HAP-1 (cell line): ENCODE measurements at regions not wholly inside any gene's neighbourhood (a gene's known extent, or its start where the extent isn't known, plus 50 kb on each side); places are given as distances from the start of the nearest gene placed in this dataset.

Experiments used
- DNase-seq, 2 experiments: peaks; one replicate each; pipeline ENCODE4 v3.0.0-alpha.2; 2016 to 2020; ENCODE audit warnings: low spot score in 2 of 2
- H3K27me3 ChIP-seq: fragments of 250-450 bp; sonication (Bioruptor Pico); 2 replicates; pipeline ENCODE4 v1.5.1; 2020; ENCODE audit warnings: low read depth, mild to moderate bottlenecking, moderate library complexity
- H3K36me3 ChIP-seq: fragments of 250-450 bp; sonication (Bioruptor Pico); replicated peaks from 2 replicates; pipeline ENCODE4 v1.5.1; 2020; ENCODE audit warnings: mild to moderate bottlenecking
- H3K4me1 ChIP-seq: fragments of 250-450 bp; sonication (Bioruptor Pico); 2 replicates; pipeline ENCODE4 v1.5.1; 2020; ENCODE audit warnings: mild to moderate bottlenecking
- H3K4me3 ChIP-seq: fragments of 250-450 bp; sonication (Bioruptor Pico); 2 replicates; pipeline ENCODE4 v1.5.1; 2020; ENCODE audit warnings: mild to moderate bottlenecking, moderate library complexity
- H3K9me3 ChIP-seq: fragments of 250-450 bp; sonication (Bioruptor Pico); 2 replicates; pipeline ENCODE4 v1.5.1; 2020; ENCODE audit warnings: mild to moderate bottlenecking, moderate library complexity
- in situ Hi-C: fragments of 300-500 bp; cut with MboI; formaldehyde crosslinking; loops from 3 replicates; pipeline ENCODE4 v1.14.3; 2020; ENCODE audit warnings: low sequenced_read_pairs, inconsistent platforms, mixed read lengths

- no peaks in the 10 kb centered on the region for H3K36me3 ChIP-seq
- in situ Hi-C loops, result no loop called here
- H3K9me3 ChIP-seq, result no peaks in the 10 kb centered on the region
- no peaks in the 10 kb centered on the region for H3K4me1 ChIP-seq
- no peak for DNase-seq
- no peak overlapping the region for H3K4me3 ChIP-seq
- H3K27me3 ChIP-seq, result no peaks in the 10 kb centered on the region
Measured at GRCh38 chr16:64426131-64426666, 695.7 kb downstream of the CDH11 start.

- Histone ChIP-seq H3K9me3 (no peaks in the 10 kb centered on the region), H3K36me3 (no peaks in the 10 kb centered on the region), H3K4me3 (no peak overlapping the region), H3K4me1 (no peaks in the 10 kb centered on the region), H3K27me3 (no peaks in the 10 kb centered on the region)
- in situ Hi-C loops, result no loop called here
- DNase-seq, result no peak
Measured at GRCh38 chr16:64425381-64425780, 696.5 kb downstream of the CDH11 start.

- Histone ChIP-seq H3K27me3 (no peaks in the 10 kb centered on the region), H3K4me1 (no peaks in the 10 kb centered on the region)
- in situ Hi-C loops, result no loop called here
Measured at GRCh38 chr16:64422259-64422658, 699.6 kb downstream of the CDH11 start.

GRCh38 chr16:64421515-64421914, 700.3 kb downstream of the CDH11 start:
- Histone ChIP-seq H3K9me3 (no peaks in the 10 kb centered on the region), H3K27me3 (no peaks in the 10 kb centered on the region), H3K4me1 (no peaks in the 10 kb centered on the region), H3K36me3 (no peaks in the 10 kb centered on the region), H3K4me3 (no peak overlapping the region)
- in situ Hi-C loops, result no loop called here
- no peak for DNase-seq

More at GRCh38 chr16:64422259-64422658, 699.6 kb downstream of the CDH11 start:
- H3K9me3 ChIP-seq, result no peaks in the 10 kb centered on the region
- no peak for DNase-seq
- H3K36me3 ChIP-seq, result no peaks in the 10 kb centered on the region
- no peak overlapping the region for H3K4me3 ChIP-seq

GRCh38 chr16:64419832-64420231, 702.0 kb downstream of the CDH11 start:
- no peak for DNase-seq
- Histone ChIP-seq H3K4me3 (no peak overlapping the region), H3K4me1 (no peaks in the 10 kb centered on the region), H3K9me3 (no peaks in the 10 kb centered on the region), H3K27me3 (no peaks in the 10 kb centered on the region), H3K36me3 (no peaks in the 10 kb centered on the region)
- in situ Hi-C loops, result no loop called here

- Histone ChIP-seq H3K27me3 (no peaks in the 10 kb centered on the region), H3K4me3 (no peak overlapping the region), H3K36me3 (no peaks in the 10 kb centered on the region), H3K4me1 (no peaks in the 10 kb centered on the region), H3K9me3 (no peaks in the 10 kb centered on the region)
- in situ Hi-C loops, result no loop called here
- DNase-seq, result no peak
Measured at GRCh38 chr16:64417711-64418227, 704.1 kb downstream of the CDH11 start.

- no peaks in the 10 kb centered on the region for H3K27me3 ChIP-seq
- H3K4me1 ChIP-seq, result no peaks in the 10 kb centered on the region
- no peaks in the 10 kb centered on the region for H3K9me3 ChIP-seq
- no peak overlapping the region for H3K4me3 ChIP-seq
- H3K36me3 ChIP-seq, result no peaks in the 10 kb centered on the region
- DNase-seq, result no peak
- in situ Hi-C loops, result no loop called here
Measured at GRCh38 chr16:64416216-64417005, 705.5 kb downstream of the CDH11 start.

- in situ Hi-C loops, result no loop called here
- no peaks in the 10 kb centered on the region for H3K36me3 ChIP-seq
- H3K9me3 ChIP-seq, result no peaks in the 10 kb centered on the region
- no peaks in the 10 kb centered on the region for H3K4me1 ChIP-seq
- H3K27me3 ChIP-seq, result no peaks in the 10 kb centered on the region
- no peak for DNase-seq
- H3K4me3 ChIP-seq, result no peak overlapping the region
Measured at GRCh38 chr16:64412578-64413280, 709.1 kb downstream of the CDH11 start.

- Histone ChIP-seq H3K4me3 (no peak overlapping the region), H3K4me1 (no peaks in the 10 kb centered on the region), H3K36me3 (no peaks in the 10 kb centered on the region), H3K27me3 (no peaks in the 10 kb centered on the region), H3K9me3 (no peaks in the 10 kb centered on the region)
- no peak for DNase-seq
- in situ Hi-C loops, result no loop called here
Measured at GRCh38 chr16:64410306-64410705, 711.6 kb downstream of the CDH11 start.

- Histone ChIP-seq H3K4me3 (no peak overlapping the region), H3K27me3 (no peaks in the 10 kb centered on the region), H3K36me3 (no peaks in the 10 kb centered on the region), H3K4me1 (no peaks in the 10 kb centered on the region), H3K9me3 (no peaks in the 10 kb centered on the region)
- in situ Hi-C loops, result no loop called here
- DNase-seq, result no peak
Measured at GRCh38 chr16:64409783-64410210, 712.1 kb downstream of the CDH11 start.

GRCh38 chr16:64408699-64409098, 713.2 kb downstream of the CDH11 start:
- no peaks in the 10 kb centered on the region for H3K27me3 ChIP-seq
- DNase-seq, result no peak
- no peaks in the 10 kb centered on the region for H3K36me3 ChIP-seq
- in situ Hi-C loops, result no loop called here
- H3K4me3 ChIP-seq, result no peak overlapping the region
- no peaks in the 10 kb centered on the region for H3K4me1 ChIP-seq
- no peaks in the 10 kb centered on the region for H3K9me3 ChIP-seq

- H3K36me3 ChIP-seq, result no peaks in the 10 kb centered on the region
- in situ Hi-C loops, result no loop called here
- no peaks in the 10 kb centered on the region for H3K4me1 ChIP-seq
- no peaks in the 10 kb centered on the region for H3K27me3 ChIP-seq
- no peak for DNase-seq
- no peak overlapping the region for H3K4me3 ChIP-seq
- no peaks in the 10 kb centered on the region for H3K9me3 ChIP-seq
Measured at GRCh38 chr16:64406770-64407181, 715.1 kb downstream of the CDH11 start.

- Histone ChIP-seq H3K9me3 (no peaks in the 10 kb centered on the region), H3K27me3 (no peaks in the 10 kb centered on the region), H3K4me1 (no peaks in the 10 kb centered on the region), H3K4me3 (no peak overlapping the region), H3K36me3 (no peaks in the 10 kb centered on the region)
- no peak for DNase-seq
- in situ Hi-C loops, result no loop called here
Measured at GRCh38 chr16:64403352-64403751, 718.5 kb downstream of the CDH11 start.

GRCh38 chr16:64398793-64399192, 723.1 kb downstream of the CDH11 start:
- Histone ChIP-seq H3K9me3 (no peaks in the 10 kb centered on the region), H3K4me1 (no peaks in the 10 kb centered on the region), H3K27me3 (no peaks in the 10 kb centered on the region), H3K4me3 (no peak overlapping the region), H3K36me3 (no peaks in the 10 kb centered on the region)
- no peak for DNase-seq
- in situ Hi-C loops, result no loop called here
